K562 (cell line): ENCODE measurements at regions not wholly inside any gene's neighbourhood (a gene's known extent, or its start where the extent isn't known, plus 50 kb on each side); places are given as distances from the start of the nearest gene placed in this dataset.

Experiments used
- ATAC-seq: fragments of 200-7000 bp; cut with Tn5 transposase; 3 replicates; pipeline ENCODE4 v1.9.1; 2020; ENCODE audit warnings: moderate library complexity
- BruUV-seq: library from RNA; stranded (reverse); fragments of 400-500 nt; replicated peaks from 2 replicates; lab custom pipeline; 2021; lab: Mats Ljungman, UMichigan
- CTCF ChIA-PET: fragments of 300-600 bp; formaldehyde crosslinking; extraction: SDS; loops from one replicate; lab custom pipeline; 2021; ENCODE audit warnings: low intra/inter-chr PET ratio; lab: Yijun Ruan, JAX
- POLR2A ChIA-PET: fragments of 300-600, 350-650 bp; sonication (Branson Sonifier 250); formaldehyde crosslinking; extraction: SDS; loops from one replicate; lab custom pipeline; 2021; ENCODE audit warnings: antibody characterized with exemption, inconsistent platforms; lab: Yijun Ruan, JAX
- DNase-seq, 4 experiments: peaks; one replicate each; pipeline versions ENCODE4 v3.0.0 to v3.0.0-alpha.2; 2011 to 2018; ENCODE audit warnings: low spot score in 3 of 4, mixed read lengths in 3 of 4; ENCODE audit errors: extremely low read depth in 1 of 4
- FAIRE-seq: peaks from 2 replicates; lab custom pipeline; 2011; peaks lifted over from hg19 to GRCh38; lab: Jason Lieb, UNC
- H2AFZ ChIP-seq: 2 replicates; pipeline ENCODE4 v1.6.0; 2011; ENCODE audit warnings: low read depth, low read length, control low read depth, inconsistent platforms
- H3K27ac ChIP-seq: fragments of 200-600 bp; 3 replicates; pipeline ENCODE4 v1.8.0; 2011; ENCODE audit warnings: low read depth, mild to moderate bottlenecking, control low read depth, inconsistent platforms, low read length, moderate library complexity, mixed read lengths; ENCODE audit errors: extremely low read depth
- H3K27me3 ChIP-seq, 2 experiments: fragments of 300-600 bp in 1 of 2; 2 replicates in 1 of 2; 3 replicates in 1 of 2; pipeline versions ENCODE4 v1.6.0 to v1.8.0; 2011; ENCODE audit warnings: inconsistent platforms in 2 of 2, low read length in 2 of 2, mild to moderate bottlenecking in 1 of 2, mixed read lengths in 1 of 2, moderate library complexity in 1 of 2; ENCODE audit not compliant: control insufficient read depth in 2 of 2, insufficient read depth in 2 of 2
- H3K36me3 ChIP-seq: fragments of 300-600 bp; 3 replicates; pipeline ENCODE4 v1.8.0; 2011; ENCODE audit warnings: mild to moderate bottlenecking, low read length, inconsistent platforms; ENCODE audit not compliant: control insufficient read depth, insufficient read depth
- H3K4me1 ChIP-seq, 2 experiments: fragments of 200-600 bp in 1 of 2; replicated peaks in 1 of 2; 2 replicates in 1 of 2; 3 replicates in 1 of 2; pipeline versions ENCODE4 v1.5.1 to v1.8.0; 2011; ENCODE audit warnings: inconsistent platforms in 2 of 2, low read length in 2 of 2, mild to moderate bottlenecking in 1 of 2, mixed read lengths in 1 of 2, moderate library complexity in 1 of 2; ENCODE audit not compliant: control insufficient read depth in 2 of 2, insufficient read depth in 2 of 2
- H3K4me2 ChIP-seq: 2 replicates; pipeline ENCODE4 v1.6.1; 2011; ENCODE audit warnings: low read length, control low read depth, inconsistent platforms, mixed read lengths; ENCODE audit not compliant: insufficient read depth
- H3K4me3 ChIP-seq: fragments of 200-600 bp; sonication (generic), shearing (Covaris generic); 2 replicates; pipeline ENCODE4 v1.5.1; 2016; ENCODE audit warnings: control low read depth, inconsistent platforms
- H3K79me2 ChIP-seq: fragments of 200-600 bp; 3 replicates; pipeline ENCODE4 v1.8.0; 2011; ENCODE audit warnings: low read length, inconsistent platforms; ENCODE audit not compliant: control insufficient read depth, insufficient read depth
- H3K9ac ChIP-seq, 2 experiments: 2 replicates each; pipeline versions ENCODE4 v1.6.0 to v1.6.1; 2011; ENCODE audit warnings: low read depth in 2 of 2, low read length in 2 of 2, control low read depth in 1 of 2, inconsistent platforms in 1 of 2, mild to moderate bottlenecking in 1 of 2, mixed read lengths in 1 of 2; ENCODE audit not compliant: insufficient read depth in 1 of 2
- H3K9me1 ChIP-seq: one replicate; pipeline ENCODE4 v1.6.0; 2011; ENCODE audit warnings: inconsistent platforms, mild to moderate bottlenecking, low read length, moderate library complexity; ENCODE audit not compliant: control insufficient read depth, insufficient read depth
- H3K9me3 ChIP-seq: replicated peaks from 2 replicates; pipeline ENCODE4 v1.5.1; 2011; ENCODE audit warnings: low read depth, low read length, inconsistent platforms; ENCODE audit not compliant: control insufficient read depth, insufficient read depth
- H4K20me1 ChIP-seq: replicated peaks from 2 replicates; pipeline ENCODE4 v1.6.1; 2011; ENCODE audit warnings: low read length, inconsistent platforms, mixed read lengths; ENCODE audit not compliant: control insufficient read depth, insufficient read depth
- CTBP1 ChIP-seq: fragments of 450-650 bp; IDR thresholded peaks from 2 replicates; pipeline ENCODE4 v1.6.1; 2016; ENCODE audit warnings: borderline replicate concordance
- JUND ChIP-seq, 2 experiments: IDR thresholded peaks; 2 replicates in 1 of 2; 3 replicates in 1 of 2; pipeline ENCODE4 v1.6.1; 2011; ENCODE audit warnings: borderline replicate concordance in 2 of 2, low read depth in 2 of 2, low read length in 2 of 2, improper control_type of control experiment in 1 of 2, missing biosample characterization in 1 of 2, missing genetic modification characterization in 1 of 2, missing genetic modification reagents in 1 of 2
- NKRF ChIP-seq: fragments of 450-650 bp; IDR thresholded peaks from 2 replicates; pipeline ENCODE4 v1.6.1; 2016; ENCODE audit warnings: borderline replicate concordance
- RBM39 ChIP-seq: fragments of 200-400 bp; formaldehyde crosslinking; optimal IDR thresholded peaks from 2 replicates; pipeline ENCODE3; 2018; ENCODE audit warnings: low read depth, low read length
- TFAM ChIP-seq: fragments of 250-450 bp; sonication (Bioruptor Pico); conservative IDR thresholded peaks from 2 replicates; pipeline ENCODE4 v1.5.0; 2021; ENCODE audit warnings: mild to moderate bottlenecking, moderate library complexity
- TGIF2 ChIP-seq: sonication (generic); formaldehyde crosslinking; IDR thresholded peaks from 2 replicates; pipeline ENCODE4 v1.8.1; 2022; ENCODE audit warnings: mild to moderate bottlenecking, missing genetic modification reagents, moderate library complexity
- ZNF124 ChIP-seq: sonication (generic); formaldehyde crosslinking; IDR thresholded peaks from 2 replicates; pipeline ENCODE4 v1.8.1; 2022; ENCODE audit warnings: missing genetic modification reagents
- ZNF551 ChIP-seq: fragments of 250-450 bp; sonication (Bioruptor Pico); IDR thresholded peaks from 2 replicates; pipeline ENCODE4 v1.5.0; 2021; ENCODE audit warnings: mild to moderate bottlenecking, moderate library complexity
- ZNF766 ChIP-seq: fragments of 200-800 bp; sonication (Bioruptor generic); conservative IDR thresholded peaks from 2 replicates; pipeline ENCODE4 v1.6.1; 2016; ENCODE audit warnings: missing genetic modification characterization, missing compliant biosample characterization
- WGBS: fragments of 100-300 bp; shearing (Covaris generic); methylation state at CpG from one replicate; pipeline ENCODE4 v1.1.6; 2016; ENCODE audit warnings: low coverage, mixed read lengths; ENCODE audit not compliant: insufficient coverage; ENCODE audit errors: missing lambda C conversion rate; 5-methylcytosine and 5-hydroxymethylcytosine counted together
- in situ Hi-C: fragments of 300-500 bp; cut with MboI; formaldehyde crosslinking; loops from 4 replicates; pipeline ENCODE4 v1.15.0; 2018; ENCODE audit warnings: inconsistent platforms, mixed read lengths
- intact Hi-C: fragments of 100-400 bp; cut with micrococcal nuclease; formaldehyde crosslinking; loops from 2 replicates; pipeline ENCODE4 v1.14.2; 2022

GRCh38 chr1:5244631-5245285 lies 590.3 kb downstream of the AJAP1 start (continued):
- no peak for TF ChIP-seq NKRF
- no peak for TF ChIP-seq TGIF2 (CRISPR knock-in tag)
- no peak for TF ChIP-seq ZNF551 (CRISPR knock-in tag)
- no peak for TF ChIP-seq ZNF766 (CRISPR knock-in tag)
- TF ChIP-seq RBM39: no peak
- no peak for TF ChIP-seq JUND (IDR thresholded peaks at IDR 0.05; ENCODE audit: borderline replicate concordance, low read depth, low read length)
- no peak for TF ChIP-seq JUND (tag; IDR thresholded peaks at IDR 0.05; ENCODE audit: borderline replicate concordance, low read depth, low read length)
- TF ChIP-seq, all 486 proteins: peak for 0

- ChIA-PET CTCF (no interaction called here), POLR2A (no interaction called here)
- WGBS: 2% methylated on average over 4 of the region's 5 CpGs
Observed at GRCh38 chr1:5242850-5243249, 588.4 kb downstream of the AJAP1 start.

More at GRCh38 chr1:5242850-5243249, 588.4 kb downstream of the AJAP1 start:
- no TSS peak for BruUV-seq
- no peak overlapping the region for H3K4me2 ChIP-seq
- H3K27me3 ChIP-seq: no peaks in the 10 kb centered on the region
- ATAC-seq (no peak), FAIRE-seq (no peak), DNase-seq (no peak)
- no peak overlapping the region for H3K27ac ChIP-seq
- no peaks in the 10 kb centered on the region for H3K36me3 ChIP-seq
- no peak overlapping the region for H3K9ac ChIP-seq
- H3K4me1 ChIP-seq: no peaks in the 10 kb centered on the region
- TF ChIP-seq TFAM (CRISPR knock-in tag) (no peak), ZNF124 (CRISPR knock-in tag) (no peak), CTBP1 (no peak)
- no peak overlapping the region for H2AFZ ChIP-seq
- no peaks in the 10 kb centered on the region for H3K9me3 ChIP-seq
- intact Hi-C loops (no loop called here), in situ Hi-C loops (no loop called here)
- H3K79me2 ChIP-seq: no peaks in the 10 kb centered on the region
- no peaks in the 10 kb centered on the region for H3K9me1 ChIP-seq
- H3K4me3 ChIP-seq: no peak overlapping the region
- no peaks in the 10 kb centered on the region for H4K20me1 ChIP-seq
